ACHN (cell line): ENCODE measurements at regions not wholly inside any gene's neighbourhood (a gene's known extent, or its start where the extent isn't known, plus 50 kb on each side); places are given as distances from the start of the nearest gene placed in this dataset.

Experiments
- DNase-seq: peaks from one replicate; pipeline ENCODE4 v3.0.0-alpha.2; 2015
- in situ Hi-C: cut with HindIII; loops from 2 replicates; pipeline ENCODE4 v1.10.0; 2017; ENCODE audit warnings: low sequenced_read_pairs, low pct_ligation_motif_present, low pct_unique_long_range_greater_than_20kb

DNA sequence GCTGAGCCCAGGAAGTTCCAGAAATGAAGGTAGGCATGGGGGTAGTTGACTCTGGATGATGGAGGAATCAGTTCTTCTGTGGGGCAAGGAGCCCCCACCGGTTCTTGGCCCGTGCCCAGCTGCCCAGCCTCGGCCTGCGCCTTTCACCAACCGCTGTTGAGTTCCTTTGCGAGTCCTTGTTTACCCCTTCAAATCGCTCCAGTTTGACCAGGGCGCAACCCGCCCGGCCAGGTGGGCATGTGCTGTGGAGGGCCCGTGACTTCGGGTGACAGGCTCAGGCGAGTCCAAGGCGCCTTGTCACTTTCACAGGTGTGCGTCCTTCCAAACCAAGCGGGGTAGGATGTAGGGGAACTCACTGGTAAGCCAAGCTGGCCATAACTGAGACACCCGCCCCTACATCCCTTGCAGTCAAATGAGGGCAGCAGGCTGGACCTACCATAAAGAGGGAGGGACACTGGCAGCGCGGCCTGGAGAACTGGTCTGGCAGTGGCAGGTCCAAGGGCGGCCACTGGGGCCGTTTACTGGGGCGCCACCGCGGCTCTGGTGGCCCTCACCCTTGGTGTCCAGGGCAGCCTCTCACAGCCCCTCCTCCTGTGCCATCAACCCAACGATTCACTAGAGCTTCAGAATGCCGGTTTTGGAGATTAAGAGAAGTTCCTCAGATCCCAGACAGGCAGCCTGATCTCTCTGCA, 160.3 kb upstream of the ZIC3 start:
- in situ Hi-C loops, result no loop called here

DNA sequence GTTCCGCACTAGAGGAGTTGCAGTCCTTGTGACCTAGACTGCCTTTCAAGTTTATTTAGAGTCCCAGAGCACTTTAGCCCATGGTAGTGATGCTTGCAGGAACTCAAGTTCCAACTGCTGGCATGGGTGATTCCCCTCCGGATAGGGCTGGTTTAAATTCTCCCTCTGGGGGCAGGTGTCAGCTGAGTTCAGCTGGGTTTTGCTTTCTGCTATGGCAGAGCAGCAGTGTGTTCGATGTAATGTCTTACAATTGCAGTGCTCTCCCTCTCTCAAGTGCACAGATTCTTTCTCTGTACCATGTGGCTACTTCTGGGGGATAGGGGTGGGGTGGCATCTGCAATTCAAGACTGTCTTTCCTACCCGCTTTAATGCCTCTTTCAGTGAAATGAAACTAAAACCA, 164.8 kb upstream of the ZIC3 start:
- no peak for DNase-seq
- in situ Hi-C loops, result no loop called here

More for the DNA sequence above, 160.3 kb upstream of the ZIC3 start:
- DNase-seq, result no peak

DNA sequence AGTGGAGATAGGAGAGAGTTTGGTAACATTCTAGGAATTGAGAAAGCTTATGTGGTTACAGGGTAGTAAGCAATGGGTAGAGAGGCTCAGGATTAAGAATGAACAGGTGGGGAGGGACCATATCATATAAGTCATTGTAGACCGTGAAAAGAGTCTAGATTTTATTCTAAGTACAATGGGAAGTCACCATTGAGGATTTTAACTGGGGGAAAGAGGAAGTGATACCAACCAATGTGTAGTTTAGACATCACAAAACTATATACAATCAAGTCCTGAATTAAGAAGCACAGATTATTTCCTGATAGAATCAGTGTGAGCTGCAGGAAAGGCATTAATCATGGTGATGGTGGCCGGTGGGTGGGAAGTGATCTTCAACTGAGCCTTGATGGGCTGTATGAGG, 178.3 kb upstream of the ZIC3 start:
- DNase-seq, result no peak

DNA sequence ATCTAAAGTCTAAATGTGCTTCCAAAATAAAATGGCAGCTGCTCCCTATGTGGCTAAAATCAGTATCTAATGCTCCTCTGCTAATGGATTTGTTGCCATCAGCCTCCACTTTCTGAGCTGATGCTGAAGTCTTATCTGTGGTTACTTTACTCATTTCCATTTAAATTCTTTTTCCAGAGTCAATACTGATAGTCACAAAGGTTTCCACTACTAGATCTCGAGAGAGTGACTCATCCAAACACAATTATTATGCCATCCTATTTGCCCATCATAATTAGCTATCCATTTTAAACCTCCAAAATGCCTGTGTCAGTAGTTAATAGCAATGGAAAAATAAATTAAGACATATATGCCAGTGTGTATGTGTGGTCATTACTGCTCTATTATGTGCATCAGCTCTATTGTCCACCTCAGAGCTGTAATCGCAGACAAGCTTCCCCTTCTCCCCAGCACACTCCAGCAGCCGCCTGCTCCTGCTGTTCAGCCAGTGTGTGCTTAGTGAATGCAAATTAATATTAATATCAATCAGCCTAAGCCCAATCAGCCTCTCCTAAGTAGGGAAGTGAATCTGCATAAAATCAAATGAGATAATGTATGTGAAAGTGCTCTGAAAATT, 199.8 kb upstream of the ZIC3 start:
- in situ Hi-C loops, result no loop called here
- DNase-seq, result no peak

More for the DNA sequence above, 178.3 kb upstream of the ZIC3 start:
- in situ Hi-C loops, result no loop called here

DNA sequence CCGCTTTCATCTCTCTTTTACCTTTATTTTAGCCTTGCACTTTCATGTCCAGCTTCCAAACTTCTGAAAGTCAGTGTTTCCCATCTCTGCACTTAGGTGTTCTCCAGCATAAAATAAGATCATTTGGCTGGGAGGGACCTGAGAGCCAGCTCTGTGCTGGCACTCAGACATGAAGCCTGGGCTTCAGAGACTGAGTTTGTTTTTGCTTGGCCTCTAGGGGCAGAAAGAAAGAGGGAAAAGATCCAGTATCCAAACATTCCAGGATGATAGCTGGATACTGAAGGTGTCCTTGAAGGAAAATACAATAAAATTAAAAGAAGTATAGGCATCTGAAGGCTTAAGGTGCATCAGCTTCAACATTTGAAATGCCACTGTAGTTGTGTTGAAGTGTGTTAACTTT, 202.4 kb upstream of the ZIC3 start:
- no peak for DNase-seq
- in situ Hi-C loops, result no loop called here

DNA sequence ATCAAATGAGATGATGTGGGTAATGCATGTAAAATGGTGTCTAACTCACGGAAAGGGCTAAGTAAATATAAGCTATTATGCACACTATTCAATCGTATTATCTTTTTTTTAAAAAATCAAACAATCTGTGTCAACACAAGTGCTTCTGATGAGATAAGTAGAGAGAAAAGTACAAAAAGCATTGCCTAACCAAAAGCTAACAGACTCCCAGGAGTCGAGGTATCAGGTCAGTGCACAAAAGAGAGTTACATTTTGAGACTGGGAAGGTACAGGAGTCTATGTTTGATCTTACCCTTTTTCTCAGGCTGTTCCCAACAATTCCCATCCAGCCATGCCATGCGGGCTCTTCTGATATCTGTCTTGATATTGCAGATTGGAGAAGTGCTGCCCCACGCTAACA, 203.3 kb upstream of the ZIC3 start:
- no peak for DNase-seq
- in situ Hi-C loops, result no loop called here

DNA sequence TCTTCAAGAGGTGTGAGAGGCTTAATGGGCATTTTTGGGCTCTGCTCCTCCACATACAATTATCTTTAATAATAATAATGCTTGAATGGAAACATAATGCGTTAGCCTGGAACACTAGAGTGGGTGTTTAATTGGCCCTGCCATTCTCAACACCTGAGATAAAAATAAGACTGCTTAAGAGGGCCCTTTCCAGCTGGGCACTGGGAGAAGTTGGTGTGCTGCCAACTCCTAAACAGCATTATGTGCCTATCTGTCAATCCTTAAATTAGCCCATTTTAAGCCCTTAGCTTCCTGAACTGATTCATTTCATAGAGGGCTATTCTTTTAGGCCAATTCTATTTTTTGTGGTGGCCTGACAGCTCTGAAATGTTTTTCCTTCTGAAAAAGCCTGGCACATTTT, 211.1 kb upstream of the ZIC3 start:
- in situ Hi-C loops, result no loop called here
- no peak for DNase-seq

DNA sequence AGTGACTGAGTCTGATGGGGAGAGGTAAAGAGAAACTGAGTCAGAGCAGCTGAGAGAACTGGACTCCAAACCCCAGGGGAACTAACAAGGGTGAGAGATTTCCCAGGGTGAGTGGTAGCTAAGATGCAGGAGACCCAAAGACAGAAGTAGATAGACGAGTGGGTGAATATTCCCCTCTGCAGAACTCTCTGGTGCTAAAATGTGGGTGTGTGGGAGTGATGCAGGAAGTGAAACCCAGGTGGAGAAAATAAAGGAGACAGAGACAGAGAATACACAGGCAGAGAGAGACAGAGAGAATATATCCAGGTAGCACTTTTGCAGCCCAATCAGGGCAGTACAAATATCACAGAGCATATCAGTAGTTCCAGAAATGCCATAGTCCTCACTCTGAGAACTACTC, 212.5 kb upstream of the ZIC3 start:
- in situ Hi-C loops, result no loop called here

DNA sequence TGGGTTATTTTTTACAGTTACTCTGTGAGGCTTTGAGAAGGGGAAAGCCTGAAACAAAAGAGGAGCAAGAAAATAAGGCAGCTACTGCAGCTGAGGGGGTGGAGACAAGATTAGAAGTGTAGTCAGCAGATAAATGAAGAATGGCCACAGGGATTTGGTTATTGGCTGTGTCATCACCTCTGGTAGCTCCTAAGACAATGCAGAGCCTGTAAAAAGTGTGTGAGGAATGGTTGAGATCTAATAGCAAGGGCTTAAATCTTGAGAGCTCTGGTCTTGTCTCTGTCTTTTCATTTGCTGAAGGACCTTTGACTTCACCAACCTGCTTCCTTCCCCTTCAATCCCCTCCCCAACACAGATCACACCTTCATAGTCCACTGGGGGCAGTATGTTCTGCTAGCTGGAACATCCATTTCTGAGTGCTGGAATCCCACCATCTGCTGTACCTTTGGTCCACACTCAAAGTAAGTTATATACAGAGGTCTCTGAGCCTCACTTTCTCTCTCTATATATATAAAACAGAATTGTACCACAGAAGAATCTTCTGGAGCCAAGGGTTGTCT, 213.7 kb upstream of the ZIC3 start:
- no peak for DNase-seq
- in situ Hi-C loops, result no loop called here

More for the DNA sequence above, 212.5 kb upstream of the ZIC3 start:
- no peak for DNase-seq

DNA sequence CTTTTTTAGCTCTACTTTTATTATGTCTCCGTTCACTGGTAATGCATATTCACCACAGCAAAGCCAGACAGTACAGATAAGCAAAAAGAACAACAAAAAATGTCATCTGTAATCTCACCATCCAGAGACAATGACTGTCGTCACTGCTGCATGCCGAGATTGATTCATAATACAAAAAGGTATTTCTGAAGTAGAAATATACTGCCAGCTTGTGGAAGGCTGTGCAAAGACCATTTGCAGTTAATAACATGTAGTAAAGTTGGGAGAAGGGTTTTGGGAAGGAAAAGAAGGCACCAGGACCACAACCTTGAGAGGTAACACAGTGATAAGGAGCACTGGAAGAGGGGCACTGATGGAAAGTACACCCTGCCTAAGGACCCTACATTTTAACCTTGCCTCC, 223.0 kb upstream of the ZIC3 start:
- in situ Hi-C loops, result no loop called here
- no peak for DNase-seq

DNA sequence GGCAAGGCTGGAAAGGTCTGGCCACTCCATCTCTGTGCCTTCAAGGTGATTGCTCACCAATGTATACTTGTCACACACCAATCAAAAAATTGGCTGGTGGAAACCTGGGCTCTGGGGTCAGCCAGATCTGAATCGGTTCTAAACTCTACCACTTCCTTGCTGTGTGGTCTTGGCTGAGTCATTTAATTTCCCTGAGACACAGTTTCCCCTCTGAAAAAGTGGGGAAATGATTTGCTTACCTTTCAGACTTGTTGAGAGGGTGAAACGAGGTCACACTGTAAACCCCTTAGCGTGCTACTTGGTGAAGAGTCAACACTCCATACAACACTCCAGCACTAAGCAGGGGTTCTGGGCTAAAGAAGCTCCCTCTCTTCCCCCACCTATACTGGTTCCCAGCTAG, 252.3 kb upstream of the ZIC3 start:
- in situ Hi-C loops, result no loop called here
- no peak for DNase-seq

DNA sequence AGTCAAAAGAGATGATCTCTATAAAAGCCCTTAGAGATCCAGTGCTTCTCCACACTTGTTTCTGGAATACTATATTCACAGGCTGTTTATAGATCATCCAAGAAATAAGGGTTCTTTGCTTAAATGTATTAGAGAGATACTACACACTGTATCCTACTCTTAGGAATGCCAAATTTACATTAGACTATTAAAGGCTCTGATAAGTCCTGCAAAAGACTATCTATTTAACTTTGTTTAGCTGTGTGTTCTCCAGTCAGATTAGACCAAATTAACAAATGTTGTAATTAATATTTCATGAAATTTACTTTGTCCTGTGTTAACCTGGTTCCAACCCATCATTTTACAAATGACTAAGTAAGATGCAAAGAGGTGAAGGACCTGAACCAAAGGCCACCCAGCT, 260.5 kb upstream of the ZIC3 start:
- DNase-seq, result no peak
- in situ Hi-C loops, result no loop called here

DNA sequence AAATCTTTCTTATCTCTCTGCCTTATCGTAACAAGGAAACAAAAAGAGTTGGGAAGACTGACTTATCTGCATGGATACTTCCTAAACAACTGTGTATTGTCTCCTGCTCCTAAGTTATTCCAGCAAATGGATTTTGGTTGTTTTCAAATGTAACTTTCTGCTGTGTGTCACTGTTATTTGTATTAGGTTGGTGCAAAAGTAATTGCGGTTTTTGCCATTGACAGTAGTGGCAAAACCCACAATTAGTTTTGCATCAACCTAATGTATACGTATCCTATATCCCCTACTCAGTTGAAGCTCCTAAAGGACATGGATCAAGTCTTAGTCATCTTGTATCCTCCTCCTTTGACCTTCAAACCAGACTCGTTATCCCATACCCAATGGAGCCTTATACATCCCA, 263.4 kb upstream of the GPR101 start:
- in situ Hi-C loops, result no loop called here
- DNase-seq, result no peak

DNA sequence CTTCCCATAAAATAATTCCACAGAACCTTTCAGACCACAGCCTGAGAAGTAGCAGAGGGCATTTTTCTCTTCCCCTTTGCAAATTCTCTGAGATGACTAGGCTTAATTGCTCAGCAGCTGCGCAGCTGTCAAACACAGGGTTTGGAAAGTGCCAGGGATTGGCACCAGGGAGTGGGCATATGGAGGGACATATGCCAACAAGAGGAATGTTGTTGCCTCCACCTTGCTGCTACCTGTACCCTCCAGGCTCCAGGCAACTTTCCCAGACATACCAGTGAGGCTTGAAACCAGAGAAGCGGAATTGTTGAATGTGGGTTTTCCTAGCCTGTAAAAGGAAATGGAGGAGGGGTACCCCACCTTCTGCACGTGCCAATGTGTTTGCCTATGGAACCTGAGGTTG, 256.2 kb upstream of the GPR101 start:
- in situ Hi-C loops, result no loop called here
- DNase-seq, result no peak

DNA sequence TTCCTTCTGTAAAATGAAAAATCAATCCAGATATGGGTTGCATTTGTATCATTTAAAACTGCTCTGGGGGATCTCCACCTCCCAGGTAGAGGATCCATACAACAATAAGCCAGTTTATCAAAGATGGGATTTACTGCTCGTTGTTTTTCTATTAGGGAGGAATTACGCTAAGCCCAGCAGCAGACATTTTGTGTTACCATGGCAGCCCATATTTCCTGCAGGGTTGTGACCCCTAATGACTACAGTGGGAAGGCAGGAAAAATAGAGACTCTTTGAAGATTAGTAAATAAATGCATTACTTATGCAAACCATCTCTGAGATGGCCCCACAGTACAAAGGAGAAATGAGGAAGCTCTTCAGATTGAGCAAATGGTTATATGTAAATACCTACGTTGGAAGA, 253.4 kb upstream of the GPR101 start:
- in situ Hi-C loops, result no loop called here
- no peak for DNase-seq

DNA sequence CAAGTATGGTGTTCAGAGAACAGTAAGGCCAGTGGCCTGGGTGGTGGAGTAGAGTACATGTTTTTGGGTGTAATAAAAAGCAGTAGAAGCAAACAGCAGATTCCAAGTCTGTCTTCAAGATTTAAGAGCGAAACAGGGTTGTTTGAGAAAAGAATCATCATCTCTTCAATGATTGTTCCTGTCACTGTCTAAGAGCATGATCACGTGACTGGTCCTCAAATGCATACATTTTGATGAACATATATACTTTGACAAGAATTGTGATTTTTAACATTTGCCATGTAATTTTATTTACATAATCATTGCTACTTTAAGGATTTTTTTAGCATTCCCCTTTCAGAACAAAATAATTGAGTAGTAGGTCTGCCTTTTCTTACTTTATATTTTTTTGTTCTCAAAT, 252.6 kb upstream of the GPR101 start:
- no peak for DNase-seq
- in situ Hi-C loops, result no loop called here

DNA sequence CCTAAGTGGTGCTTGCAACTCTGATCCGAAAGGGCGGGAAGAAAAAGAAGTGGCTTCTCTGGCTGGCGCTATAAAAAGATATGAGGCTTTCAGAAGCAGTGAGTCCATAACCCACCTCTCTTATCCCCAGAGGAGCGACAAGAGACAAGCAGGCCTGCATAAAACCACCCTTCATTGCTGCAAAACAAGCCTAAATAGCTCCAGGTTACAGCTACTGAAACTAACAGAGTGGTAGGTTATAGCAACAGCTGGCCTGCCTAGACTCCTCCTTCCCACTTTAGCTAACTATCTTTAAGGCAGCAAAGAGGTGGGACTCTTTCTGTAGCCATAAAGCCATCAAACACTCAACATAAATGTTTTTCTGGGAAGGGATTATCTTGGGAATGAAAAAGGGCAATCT, 245.0 kb upstream of the GPR101 start:
- in situ Hi-C loops, result no loop called here
- DNase-seq, result no peak

DNA sequence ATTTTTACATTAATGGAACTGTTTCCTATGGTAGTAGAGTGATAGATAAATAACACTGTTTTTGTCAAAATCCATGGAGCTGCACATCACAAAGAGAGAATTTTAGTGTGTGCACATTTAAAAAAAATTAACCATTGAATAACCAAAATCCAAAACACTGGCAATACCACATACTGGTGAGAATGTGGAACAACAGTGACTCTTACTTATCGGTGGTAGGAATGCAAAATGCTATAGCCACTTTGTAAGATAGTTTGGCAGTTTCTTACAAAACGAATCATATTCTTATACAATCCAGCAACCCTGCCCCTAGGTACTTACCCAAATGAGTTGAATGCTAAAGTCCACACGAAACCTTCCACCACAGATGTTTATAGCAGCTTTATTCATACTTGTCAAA, 229.6 kb upstream of the GPR101 start:
- in situ Hi-C loops, result no loop called here
- DNase-seq, result no peak

DNA sequence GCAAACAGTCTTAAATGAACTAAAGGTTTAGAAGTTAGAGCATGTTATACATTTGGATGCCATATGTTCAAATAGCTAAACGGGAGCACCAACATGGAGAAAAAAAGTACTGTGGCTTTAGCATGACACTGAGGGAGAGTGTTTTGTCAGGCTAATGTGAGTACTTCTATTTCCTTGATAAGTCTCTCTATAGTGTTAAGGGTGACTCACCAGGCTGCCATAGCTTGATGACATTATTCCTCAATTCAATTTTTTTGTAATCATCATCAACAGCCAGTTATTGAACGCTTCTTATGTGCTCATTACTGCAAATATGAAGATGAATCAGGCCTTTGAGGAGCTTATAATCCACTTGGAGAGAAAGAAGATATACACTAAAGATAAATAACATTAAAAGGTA, 211.4 kb upstream of the GPR101 start:
- in situ Hi-C loops, result no loop called here
- DNase-seq, result no peak

DNA sequence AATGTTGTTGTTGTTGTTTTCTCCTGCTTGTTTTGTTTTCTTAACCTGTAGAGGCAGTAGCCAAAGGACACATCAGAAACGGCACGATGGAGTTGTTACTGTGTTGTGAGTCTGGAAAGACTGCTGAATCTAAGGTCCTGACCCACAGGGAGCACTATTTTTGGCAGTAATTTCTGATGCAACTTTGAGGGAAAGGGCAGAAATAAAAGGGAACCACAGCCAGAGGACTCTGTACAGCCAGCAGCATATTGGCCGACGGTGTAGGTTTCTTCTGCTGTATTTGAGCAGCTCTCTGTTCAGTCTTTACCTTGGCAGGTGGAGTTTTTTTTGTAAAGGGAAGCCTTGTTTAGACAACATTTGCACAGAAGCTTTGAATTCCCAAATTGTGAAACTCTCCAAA, 203.0 kb upstream of the GPR101 start:
- in situ Hi-C loops, result no loop called here
- no peak for DNase-seq
